NAMALWA (cell line): ENCODE measurements at regions not wholly inside any gene's neighbourhood (a gene's known extent, or its start where the extent isn't known, plus 50 kb on each side); places are given as distances from the start of the nearest gene placed in this dataset.
"Not testable (repeated sequence)": the region's sequence is repeated elsewhere in the genome, so short reads cannot be mapped to it uniquely, and the experiment has no call there.

Experiments
- DNase-seq: peaks from one replicate; pipeline ENCODE4 v3.0.0-alpha.2; 2015; ENCODE audit warnings: low spot score

DNA sequence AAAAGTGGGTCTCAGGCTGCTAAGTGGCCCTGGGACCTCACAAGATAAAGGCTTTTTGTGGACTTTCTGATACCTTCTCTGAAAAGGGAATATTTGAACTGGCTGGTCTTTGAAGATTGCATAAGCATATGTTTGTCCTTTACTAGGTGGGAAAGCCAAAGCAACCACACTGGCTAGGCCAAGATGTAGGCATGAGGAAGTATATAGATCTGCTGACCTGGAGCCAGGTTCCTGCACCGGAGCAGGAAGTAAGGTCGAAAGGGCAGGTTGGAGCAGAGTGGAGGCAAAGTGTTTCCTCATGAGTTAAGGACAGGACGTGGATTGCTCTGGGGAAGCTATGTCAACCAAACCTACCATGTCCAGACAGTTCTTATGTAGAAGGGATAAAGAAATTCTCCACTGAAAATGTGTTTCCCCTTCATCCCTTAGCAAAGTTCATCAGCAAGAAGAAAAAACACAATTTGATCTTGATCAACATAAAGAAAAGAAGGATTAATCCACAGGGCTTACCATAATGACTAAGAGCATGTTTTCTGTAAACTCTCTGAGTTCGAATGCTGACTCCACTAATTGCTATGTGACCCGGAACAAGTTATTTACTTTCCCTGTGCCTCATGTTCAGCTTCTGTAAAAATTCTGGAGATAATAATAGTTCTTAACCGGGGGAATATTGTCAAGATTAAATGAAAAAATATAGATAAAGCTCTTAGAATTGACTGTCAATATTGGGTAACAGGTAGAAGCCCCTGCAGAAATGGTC is 156.1 kb upstream of the SRD5A2 start:
- DNase-seq: no peak

DNA sequence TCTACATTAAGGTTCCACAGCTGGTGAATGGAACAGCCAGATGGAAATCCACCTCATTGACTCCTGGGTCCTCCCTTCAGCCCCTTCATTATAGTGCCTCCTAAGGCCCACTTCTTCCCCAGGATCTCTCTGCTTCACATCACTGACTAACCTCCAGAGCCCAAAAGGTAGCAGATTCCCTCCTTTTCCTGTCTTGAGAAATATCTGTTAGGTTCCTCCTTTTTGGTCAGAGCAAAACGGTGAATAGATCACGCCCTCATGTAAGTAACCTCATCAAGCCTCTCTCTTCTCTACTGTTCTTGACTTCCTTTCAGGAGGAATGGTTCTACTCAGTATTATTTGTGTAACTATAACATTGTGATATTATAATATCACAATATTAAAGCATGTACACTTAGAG is 155.0 kb upstream of the SRD5A2 start:
- DNase-seq: no peak

DNA sequence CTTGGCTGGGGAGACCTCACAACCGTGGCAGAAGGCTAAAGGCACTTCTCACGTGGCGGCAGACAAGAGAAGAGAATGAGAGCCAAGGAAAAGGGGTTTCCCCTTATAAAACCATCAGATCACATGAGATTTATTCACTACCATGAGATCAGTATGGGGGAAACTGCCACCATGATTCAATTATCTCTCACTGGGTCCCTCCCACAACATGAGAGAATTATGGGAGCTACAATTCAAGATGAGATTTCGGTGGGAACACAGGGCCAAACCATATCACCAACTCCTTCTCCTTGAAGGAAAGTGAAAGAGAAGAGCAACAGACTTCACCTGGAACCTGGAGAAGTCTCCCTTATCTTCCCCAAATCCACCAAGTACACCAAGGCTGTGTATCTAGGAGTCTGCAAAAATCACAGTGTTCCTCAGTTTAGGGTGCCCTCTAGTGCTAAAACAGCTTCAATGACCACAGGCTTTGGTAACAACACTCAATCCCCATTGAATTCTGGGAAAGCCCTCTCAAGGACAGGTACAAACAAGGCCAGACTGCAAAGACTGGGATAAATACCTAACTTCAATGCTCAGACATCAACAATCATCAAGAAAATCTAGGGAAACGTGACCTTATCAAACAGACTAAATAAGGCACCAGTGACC is 148.8 kb upstream of the SRD5A2 start:
- peak; percentile 57 for DNase-seq

DNA sequence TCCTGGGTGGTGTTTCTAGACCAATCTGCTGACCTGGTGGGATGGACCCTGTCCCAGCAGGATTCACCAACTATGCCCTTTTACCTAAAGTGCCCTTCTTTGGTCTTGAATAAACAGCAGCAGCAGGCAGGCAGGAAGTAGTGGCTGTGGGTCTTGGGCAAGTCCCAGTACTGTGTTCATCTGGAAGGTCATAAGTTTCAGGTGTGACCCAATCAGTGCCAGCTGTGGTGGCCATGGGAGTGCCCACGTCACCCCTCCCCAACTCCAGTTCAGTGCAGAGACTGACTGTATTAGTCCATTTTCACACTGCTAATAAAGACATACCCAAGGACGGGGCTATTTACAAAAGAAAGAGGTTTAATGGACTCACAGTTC is 148.3 kb upstream of the SRD5A2 start:
- DNase-seq: no peak

DNA sequence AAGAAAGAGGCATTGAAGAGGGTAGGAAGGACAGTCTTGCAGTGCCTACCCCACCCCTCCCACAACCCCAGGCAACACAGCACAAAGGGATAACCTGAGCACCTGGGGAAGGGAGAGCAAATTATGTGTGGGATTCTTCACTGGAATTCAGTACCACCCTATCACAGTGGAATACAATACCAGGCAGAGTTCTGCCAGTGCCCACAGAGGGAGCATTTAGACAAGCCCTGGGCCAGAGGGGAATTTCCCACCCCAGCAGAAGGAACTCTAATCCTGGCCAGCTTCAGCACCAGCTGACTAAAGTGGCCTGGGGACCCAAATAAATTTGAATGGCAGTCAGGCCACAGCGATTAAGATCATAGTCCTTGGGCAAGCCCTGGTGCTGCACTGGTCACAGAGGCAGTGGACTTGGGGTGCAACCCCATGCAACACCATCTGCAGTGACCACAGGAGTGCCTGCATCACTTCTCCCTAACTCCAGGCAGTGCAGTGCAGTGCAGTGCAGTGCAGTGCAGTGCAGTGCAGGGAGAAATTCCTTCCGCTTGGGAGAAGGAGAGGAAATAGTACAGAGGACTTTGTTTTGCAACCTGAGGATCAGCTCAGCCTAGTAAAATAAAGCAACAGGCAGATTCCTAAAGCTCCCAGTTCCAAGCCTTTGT is 147.8 kb upstream of the SRD5A2 start:
- no peak for DNase-seq

DNA sequence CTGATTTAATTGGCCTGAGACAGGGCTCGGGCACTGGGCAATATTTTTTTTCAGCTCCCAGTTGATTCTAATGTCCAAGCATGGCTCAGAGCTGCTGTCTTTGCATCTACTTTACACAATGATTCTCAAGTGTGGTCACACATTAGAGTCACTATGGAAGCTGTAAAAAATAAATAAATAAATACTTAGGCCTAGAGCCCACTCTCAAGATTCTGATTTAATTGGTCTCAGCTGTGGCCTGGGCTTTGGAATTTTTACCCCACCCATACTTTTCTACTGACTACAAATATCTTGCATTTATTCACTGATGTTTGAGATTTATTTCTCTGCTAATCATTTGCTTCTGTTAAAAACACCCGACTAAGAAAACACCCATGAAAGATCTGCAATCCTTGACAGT is 145.7 kb upstream of the SRD5A2 start:
- DNase-seq: no peak

DNA sequence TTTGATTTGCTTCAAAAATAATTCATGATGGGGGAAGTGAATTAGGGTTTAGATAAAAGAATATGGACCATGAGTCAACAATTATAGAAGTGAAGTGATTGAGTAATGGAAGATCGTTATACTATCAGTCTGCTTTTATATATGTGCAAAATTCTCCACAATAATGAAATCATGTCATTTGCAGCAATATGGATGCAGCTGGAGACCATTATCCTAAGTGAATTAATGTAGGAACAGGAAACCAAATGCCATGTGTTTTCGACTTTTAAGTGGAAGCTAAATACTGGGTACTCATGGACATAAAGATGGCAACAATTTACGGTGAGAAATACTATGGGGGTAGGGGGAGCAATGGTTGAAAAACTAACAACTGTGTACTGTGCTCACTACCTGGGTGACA is 144.7 kb upstream of the SRD5A2 start:
- no peak for DNase-seq

DNA sequence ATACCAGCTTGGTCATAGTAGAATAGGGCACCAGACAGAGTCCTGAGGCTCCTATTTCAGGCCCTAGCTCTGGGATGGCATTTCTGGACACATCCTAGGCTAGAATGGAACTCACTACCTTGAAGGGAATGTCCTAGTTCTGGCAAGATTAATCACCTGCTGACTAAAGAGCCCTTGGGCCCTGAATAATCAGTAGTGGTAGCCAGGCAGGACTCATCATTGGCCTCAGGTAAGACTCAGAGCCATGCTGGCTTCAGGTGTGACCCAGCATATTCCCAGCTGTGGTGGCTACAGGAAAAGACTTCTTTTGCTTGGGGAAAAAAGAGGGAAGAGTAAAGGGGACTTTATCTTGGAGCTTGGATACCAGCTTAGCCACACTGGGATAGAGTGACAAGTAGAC is 131.0 kb upstream of the SRD5A2 start:
- DNase-seq: no peak

DNA sequence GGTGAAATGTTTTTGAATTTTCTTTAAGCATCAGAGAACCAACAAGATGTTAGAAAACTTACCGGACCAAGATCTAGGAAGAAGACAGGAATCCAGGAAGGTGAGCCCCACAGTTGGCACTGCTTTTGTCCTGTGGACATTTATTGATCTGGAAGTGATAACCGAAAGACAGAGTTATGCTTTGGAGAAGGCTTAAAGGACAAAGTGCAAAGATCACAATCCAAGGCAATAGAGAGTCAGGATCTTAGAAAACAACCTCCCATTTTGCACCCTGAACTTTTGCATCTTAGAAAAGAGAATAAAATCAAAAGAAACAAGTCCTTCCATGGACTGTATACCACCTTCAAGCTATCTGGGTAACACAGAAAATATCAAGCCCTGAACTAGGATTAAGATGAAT is 129.4 kb upstream of the SRD5A2 start:
- no peak for DNase-seq

DNA sequence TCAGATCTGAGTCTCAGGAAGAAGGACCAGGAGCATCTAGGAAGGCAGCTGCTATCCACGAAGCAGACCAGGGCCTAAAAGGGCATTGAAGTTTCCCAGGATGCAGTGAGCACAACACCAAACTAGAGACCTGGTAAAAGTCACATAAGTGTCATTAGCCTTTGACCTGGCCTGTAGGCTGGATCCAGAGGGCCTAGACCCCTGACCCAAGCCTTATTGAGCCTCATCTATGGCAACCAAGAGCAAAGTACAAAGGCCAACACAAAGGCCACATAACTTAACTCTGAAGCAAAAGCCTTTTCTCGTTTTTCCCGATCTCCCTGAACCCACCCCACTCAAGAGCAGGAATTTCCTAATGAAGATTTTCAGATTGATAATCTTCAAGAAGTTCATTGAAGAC is 127.3 kb upstream of the SRD5A2 start:
- no peak for DNase-seq

DNA sequence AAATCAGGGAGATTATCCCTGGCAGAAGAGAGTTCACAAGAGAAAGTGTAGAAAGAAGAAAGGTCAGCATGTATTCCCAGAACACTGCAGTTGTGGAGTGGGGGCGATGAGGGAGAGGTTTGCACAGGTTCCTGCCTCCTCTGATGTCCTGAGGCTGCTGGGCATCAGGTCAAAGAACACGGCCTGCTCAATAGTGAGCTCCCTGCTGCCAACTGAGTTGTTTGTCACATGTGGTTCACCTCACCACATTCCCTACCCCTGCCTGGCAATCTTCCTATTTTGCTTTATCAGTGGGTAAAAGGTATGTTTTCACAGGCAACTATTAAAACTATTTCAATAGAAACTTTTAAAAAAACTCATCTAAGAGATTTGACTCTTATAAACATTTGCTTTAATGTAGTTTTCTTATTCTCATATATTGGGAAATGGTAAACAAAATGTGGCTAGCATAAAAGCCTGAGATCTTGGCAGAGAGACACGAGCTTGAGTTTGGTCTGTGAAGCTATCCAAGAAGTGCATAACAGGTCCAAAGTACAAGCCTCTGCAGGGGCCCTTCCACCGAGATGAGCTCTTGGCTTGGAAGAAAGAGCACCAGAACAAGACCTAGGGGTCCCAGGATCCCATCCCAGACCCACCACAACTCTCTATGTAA is 123.9 kb upstream of the SRD5A2 start:
- DNase-seq: no peak

DNA sequence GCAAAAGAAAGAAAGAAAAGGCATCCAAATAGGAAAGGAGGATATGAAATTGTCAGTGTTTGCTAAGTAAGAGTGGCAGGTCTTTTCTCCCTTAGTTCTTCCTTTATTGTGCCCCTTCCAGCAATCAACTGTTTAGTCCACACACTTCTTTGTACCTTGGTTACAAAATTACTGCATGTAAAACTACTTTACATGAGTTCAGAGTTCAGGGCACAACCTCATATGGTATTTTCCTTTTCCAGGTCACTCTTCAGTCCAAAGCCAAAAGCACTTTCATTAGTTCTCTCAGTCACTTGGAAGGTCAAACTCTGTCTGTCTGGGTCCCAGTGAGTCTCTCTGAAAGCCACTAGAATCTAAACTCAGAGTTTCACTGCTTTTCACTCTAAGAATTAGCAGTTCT is 122.5 kb upstream of the SRD5A2 start:
- DNase-seq: no peak

DNA sequence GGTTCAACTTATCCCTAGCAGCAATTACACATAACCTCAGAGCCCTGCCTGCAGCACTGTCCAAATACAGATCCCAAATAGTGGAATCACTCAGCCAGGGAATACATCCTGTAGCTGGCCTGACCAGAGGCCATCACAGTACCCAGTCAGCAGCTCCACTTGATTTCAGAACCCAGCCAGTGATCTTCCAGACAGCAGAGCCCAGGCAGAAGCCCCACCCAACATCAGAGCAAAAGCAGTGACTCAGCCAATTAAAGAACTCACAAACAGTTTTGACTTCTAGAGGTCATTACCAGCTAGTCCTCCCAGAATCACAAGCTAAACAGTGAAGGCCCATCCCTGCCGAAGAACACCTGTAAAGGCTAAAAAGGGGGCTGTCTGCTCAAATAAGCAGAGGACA is 118.0 kb upstream of the SRD5A2 start:
- DNase-seq: no peak

DNA sequence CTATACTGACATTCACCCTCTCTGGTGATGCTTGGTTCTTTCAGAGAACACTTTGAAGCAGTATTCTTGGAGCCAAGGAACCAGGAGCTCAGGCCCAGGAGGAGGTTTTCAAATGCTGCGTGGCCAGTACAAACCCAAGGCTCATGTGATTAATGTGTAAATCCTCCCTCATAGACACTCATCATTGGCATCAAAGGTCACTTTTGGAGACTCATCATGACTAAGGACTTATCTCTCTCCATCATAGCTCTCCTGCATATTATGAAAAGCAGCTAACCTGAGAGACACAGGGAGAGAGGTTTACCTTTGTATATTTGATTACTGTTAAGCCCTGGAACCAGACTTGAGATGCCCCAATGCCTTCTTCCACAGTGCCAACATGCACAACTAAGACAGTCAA is 115.3 kb upstream of the SRD5A2 start:
- DNase-seq: no peak

DNA sequence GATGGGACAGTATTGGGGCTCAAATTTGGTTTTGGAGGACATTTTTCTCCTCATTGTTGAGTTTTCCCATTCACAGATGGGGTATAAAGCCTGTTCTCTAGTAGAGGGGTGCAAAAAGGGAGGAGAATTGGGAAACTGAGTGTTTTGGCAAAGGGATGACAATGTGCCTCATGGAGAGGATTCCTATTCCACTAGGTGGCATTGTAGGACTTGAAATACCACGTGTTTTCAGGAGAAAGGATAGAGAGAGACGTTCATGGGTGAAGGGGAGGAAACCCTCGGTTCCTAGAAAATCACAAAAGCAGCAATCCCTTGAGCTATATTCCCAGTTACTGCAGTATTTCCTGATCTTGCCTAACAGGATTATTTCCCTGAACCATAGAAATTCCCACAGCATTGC is 113.7 kb upstream of the SRD5A2 start:
- peak; percentile 24 for DNase-seq

DNA sequence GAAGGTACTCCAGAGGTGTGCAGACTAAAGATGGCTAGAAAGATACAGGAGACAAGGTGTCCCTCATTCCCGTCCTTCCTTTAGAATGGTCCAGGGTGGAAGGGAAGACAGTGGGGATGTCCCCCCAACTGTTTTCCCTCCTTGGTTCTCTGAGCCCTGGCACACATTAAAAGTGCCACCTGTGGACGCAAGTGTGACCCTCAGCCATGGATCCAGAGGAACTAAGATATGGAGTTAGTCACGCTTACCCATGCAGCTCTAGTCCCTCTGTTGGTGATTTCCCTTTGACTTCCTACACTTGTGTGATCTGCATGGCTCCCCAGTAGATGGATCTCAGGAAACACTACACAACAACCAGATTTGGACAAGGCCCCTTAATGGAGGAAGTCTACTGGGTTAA is 113.1 kb upstream of the SRD5A2 start:
- DNase-seq: no peak

DNA sequence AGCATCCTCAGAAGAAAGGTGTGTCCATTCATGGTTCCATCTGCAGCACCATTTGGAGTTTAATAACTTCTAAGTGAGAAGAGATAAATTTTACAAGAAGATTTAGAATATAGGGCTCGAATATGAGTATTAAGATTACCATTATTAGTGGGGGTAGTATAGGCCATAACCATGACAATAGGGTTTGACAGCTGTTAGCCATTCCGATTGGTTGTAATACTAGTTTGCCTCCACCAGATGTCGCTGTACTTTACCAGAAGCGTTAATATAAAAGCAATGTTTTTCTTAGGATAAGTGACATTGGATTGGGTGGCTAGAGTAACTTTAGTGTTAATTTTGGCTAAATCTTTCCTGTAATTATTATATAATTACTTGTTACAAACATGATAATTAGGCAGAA is 107.5 kb upstream of the SRD5A2 start:
- DNase-seq: peak; percentile 43

DNA sequence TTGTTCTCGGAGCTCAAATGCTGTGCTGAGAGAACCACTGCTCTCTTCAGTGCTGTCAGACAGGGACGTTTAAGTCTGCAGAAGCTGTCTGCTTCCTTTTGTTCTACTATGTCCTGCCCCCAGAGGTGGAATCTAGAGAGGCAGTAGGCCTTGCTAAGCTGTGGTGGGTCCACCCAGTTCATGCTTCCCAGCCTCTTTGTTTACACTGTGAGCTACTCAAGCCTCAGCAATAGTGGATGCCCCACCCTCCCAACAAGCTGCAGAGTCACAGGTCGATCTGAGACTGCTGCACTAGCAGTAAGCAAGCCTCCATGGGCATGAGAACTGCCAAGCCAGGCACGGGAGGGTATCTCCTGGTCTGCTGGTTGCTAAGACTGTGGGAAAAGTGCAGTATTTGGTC is 102.8 kb upstream of the SRD5A2 start:
- DNase-seq: not testable (repeated sequence)

DNA sequence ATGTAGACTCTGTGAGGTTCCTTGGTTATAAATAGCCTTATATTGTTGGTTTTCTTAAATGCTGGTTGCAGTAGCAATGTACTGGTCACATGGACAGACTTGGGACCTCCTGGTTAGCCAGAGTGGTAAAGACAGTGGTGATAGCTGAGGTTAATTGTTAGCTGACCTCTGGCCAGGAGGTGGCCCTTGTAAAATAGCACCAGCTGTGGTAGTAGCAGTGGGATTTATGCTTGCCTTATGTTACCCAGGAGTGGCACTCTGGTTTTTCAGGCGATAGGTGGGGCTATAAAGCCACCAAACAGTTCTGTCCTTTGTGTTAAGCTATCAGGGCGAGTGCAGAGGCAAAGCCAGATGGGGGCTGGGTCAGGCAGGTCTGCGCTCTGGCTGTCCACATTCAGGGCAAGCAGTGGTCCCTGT is 94.8 kb upstream of the SRD5A2 start:
- DNase-seq: peak; percentile 35

DNA sequence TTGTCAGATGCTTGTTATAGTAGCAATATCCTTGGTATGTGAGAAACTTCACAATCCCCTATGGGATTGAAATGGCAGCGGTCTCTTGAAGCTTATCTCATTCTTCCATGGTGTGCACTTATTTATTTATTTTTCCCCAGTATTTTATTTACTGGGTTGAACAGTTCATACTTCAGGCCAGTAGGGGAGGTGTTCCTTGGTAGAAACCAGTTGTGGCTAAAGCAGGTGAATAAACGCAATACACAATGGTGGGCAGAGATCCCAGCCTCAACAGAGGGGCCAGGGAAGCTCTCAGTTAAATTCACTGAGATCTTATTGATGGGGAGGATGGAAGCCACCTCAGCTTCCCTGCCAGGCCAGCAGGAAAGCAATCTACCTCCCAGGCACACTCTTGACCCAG is 93.7 kb upstream of the SRD5A2 start:
- DNase-seq: peak; percentile 14

DNA sequence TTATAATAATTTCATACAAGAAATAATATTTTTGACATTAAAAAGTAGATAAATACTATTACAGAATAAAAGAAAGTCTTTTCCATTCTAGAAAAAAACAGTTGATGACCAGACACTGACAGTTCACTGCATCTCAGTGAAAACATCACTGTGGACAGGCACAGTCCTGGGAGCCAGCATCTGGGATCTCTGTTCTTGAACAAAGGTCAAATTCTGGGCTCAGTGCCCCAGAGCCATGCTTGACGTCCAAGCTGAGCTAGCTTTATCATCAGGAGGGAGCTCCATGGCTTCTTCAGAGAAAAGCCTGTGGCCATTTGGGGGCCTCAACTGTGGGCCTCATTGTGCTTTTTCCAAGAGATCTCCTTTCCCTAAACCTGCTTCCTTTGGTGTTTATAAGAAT is 86.1 kb upstream of the SRD5A2 start:
- DNase-seq: no peak

DNA sequence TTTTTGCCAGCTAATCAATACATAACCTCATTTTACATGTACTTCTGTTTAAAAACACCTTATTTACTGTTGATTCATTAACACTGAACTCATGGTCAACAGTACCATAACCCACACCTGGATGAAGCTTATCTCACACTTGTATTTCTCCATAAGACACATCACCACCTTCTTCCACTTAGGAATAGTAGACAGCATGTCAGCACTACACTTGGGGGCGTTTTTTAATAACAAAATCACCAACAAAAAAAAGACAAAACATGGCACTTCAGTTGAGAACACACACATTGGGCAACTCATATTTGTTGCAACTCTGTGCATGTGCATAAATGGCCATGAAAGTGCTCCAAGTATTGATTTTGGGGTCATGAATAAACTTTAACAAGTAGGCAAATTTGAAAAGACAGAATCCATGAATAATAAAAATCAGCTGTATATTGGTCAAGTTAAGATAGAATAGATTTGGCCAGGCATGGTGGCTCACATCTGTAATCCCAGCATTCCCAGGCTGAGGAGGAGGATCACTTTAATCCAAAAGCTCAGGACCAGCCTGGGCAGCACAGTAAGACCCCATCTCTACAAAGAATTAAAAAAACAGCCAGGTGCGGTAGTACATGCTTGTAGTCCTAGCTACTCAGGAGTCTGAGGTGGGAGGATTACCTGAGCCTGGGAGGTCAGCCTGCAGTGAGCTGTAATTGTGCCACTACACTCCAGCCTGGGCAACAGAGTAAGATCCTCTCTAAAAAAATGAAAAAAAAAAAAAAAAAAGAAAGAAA is 84.4 kb upstream of the SRD5A2 start:
- DNase-seq: no peak
